D721Med (cell line): ENCODE measurements at regions not wholly inside any gene's neighbourhood (a gene's known extent, or its start where the extent isn't known, plus 50 kb on each side); places are given as distances from the start of the nearest gene placed in this dataset.

Source experiments
- DNase-seq: peaks from one replicate; pipeline ENCODE4 v3.0.0; 2011; ENCODE audit warnings: low spot score; ENCODE audit not compliant: insufficient read length
- FAIRE-seq: peaks from 2 replicates; lab custom pipeline; 2011; peaks lifted over from hg19 to GRCh38; lab: Jason Lieb, UNC
- CTCF ChIP-seq: IDR thresholded peaks from 2 replicates; pipeline ENCODE4 v1.5.1; 2012; ENCODE audit warnings: mild to moderate bottlenecking, control low read depth; ENCODE audit not compliant: insufficient read depth; ENCODE audit errors: missing control alignments

DNA sequence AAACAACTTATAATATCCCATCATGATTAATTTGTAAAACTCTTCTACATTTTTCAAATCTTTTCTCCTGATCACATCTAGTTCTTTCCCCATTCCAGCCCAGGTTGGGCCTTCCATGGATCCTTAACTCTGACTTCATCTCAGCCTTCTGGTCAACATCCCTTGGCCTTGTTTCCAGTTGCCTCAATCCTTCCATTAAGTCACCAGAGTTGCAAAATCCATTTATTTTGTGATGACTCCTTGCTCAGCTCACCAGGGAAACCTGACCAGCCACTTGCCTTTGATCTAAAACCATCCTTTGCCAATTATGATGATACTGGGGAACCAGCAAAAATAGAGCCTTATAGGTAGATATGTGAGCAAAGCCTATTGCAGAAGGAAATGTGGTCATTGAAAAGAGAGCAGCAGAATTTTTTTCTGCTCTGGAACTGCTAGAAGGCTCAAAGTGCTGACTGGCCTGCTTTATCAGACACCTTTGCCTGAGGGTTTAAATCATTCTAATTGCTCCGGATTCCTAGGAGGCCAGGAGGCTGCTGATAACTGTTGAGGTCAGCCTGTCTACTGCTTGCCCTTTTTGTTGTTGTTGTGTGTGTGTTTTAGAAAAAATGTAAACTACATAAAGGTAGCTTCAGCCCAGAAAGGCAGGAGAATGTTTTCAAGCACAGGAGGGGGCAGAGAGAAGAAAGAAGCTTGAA is 512.2 kb upstream of the GRIA1 start:
- TF ChIP-seq CTCF = no peak
- FAIRE-seq = no peak
- no peak for DNase-seq

DNA sequence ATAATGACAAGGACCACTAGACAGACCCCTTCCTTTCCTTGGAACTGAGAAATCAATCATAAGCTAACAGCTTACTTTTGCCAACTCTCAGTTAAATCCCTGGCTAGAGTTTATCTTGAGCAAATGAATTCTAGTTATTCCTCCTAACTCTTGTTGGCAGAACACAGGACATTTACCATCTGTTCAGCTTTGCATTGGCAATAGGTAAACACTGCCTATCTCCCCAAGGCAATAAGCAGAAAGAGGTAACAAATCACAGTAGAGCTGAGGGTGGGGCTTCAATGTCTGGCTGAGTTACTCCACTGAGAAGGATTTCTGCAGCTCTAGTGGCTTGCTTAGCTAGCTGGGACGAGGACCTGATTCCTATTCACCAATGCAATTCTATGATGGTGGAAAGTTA is 503.3 kb upstream of the GRIA1 start:
- FAIRE-seq = no peak
- no peak for TF ChIP-seq CTCF
- DNase-seq = no peak

GRCh38 chr5:152990217-152990616 is 500.3 kb upstream of the GRIA1 start:
- DNase-seq (no peak), FAIRE-seq (no peak)
- TF ChIP-seq CTCF = no peak

DNA sequence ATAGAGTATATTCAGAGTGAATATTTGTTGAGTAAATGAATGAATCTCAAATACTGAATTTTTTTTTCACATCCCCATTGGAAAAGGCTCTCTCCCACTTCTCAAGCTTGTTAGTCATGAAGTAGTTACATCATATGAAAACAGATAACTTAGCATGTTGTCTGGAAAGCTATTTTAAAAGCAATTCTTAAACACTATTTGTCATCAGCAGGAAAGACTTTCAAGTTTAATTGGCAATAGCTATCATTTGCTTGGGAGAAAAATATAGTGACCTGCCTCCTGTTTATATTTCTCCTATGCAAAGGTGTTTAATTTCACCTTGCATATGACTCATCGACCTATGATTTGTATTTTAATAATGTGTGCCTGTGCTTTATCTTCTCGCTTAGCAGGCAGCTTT is 499.8 kb upstream of the GRIA1 start:
- FAIRE-seq (no peak), DNase-seq (no peak)
- TF ChIP-seq CTCF = no peak

DNA sequence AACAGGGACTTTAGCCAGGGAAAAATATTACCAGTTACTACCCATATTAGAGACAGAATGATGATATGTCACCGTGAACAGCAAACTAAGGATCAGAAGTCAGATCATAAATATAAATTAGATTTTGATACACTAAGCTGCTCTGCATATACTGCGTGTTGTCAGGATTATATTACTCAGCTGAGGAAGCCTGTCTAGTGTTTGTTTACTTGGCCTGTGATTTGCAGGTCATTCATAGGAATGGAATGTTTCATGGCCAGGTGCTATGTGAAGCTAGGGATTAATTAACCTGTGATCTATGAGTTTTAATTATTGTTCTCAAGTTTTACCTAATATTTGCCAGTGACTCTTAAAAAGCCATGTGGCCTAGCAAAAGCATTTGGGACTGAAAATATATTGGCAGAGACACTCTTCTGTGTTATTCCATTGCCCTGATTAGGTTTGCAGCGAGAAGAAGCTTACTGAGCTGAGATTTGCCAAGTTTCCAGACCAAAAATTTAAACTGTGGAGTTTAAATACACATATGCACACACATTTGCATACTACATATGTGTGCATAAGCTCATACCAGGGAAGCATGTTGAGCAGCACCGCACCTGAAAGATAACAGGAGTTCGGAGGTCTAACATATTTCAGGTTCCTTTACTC is 496.3 kb upstream of the GRIA1 start:
- TF ChIP-seq CTCF = no peak
- no peak for FAIRE-seq
- DNase-seq = no peak

GRCh38 chr5:152995214-152995725 is 495.2 kb upstream of the GRIA1 start:
- DNase-seq (no peak), FAIRE-seq (no peak)
- TF ChIP-seq CTCF = no peak

GRCh38 chr5:153005711-153006110 is 484.8 kb upstream of the GRIA1 start:
- no peak for DNase-seq
- no peak for FAIRE-seq
- no peak for TF ChIP-seq CTCF
